ENCODE measurements at regions not wholly inside any gene's neighbourhood (a gene's known extent, or its start where the extent isn't known, plus 50 kb on each side); places are given as distances from the start of the nearest gene placed in this dataset.
A peak's percentile ranks its signal among the peaks of the same experiment; 100 is the strongest.
"Not testable (repeated sequence)": the region's sequence is repeated elsewhere in the genome, so short reads cannot be mapped to it uniquely, and the experiment has no call there.

GRCh38 chr6:168871642-168872315 is 381.9 kb downstream of the THBS2 start:
- DNase-seq = no peak

- DNase-seq = no peak
These were observed 382.7 kb downstream of the THBS2 start for GRCh38 chr6:168870982-168871381.

DNA sequence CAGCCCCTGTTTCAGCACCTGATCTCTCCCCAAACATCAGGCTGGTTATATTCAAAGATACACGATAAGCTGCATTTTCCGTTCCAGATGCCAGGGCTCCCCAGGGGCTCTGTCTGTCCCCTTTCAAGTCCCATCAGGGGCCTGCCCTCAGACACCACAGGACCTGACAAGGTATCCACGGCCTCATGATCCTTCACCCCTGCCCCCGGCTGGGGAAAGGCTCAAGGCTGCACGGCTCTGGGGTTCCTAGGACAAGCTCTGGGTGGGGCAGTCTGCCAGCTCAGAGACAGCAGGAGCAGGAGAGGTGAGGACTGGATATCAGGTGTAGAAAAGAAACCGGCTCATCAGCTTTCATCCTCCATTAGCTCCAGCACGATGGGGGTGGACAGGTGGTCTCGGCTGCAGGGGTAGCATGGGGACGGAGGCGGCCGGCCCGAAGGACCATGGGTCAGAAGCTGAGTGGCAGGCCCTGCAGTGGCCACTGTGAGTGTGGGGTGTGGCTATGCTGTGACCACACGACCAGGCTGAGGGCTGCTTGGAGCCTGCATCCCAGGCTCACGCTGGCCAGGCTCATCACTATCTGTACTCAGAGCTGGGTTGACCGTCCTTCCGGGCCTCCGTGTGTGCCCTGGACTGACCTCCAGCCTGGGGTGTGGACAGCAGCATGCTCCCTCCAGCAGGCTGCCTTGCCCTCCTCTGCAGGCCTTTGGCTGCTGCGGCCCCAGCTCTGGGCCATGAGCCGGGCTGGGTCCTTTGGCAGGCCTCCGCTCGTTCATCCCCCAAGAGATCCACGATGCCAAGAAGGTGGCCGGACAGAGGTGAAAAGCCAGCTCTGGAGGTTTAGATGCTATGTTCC is 386.2 kb downstream of the THBS2 start:
- no peak for DNase-seq

- DNase-seq = no peak
These were observed 387.1 kb downstream of the THBS2 start for GRCh38 chr6:168866534-168866933.

DNA sequence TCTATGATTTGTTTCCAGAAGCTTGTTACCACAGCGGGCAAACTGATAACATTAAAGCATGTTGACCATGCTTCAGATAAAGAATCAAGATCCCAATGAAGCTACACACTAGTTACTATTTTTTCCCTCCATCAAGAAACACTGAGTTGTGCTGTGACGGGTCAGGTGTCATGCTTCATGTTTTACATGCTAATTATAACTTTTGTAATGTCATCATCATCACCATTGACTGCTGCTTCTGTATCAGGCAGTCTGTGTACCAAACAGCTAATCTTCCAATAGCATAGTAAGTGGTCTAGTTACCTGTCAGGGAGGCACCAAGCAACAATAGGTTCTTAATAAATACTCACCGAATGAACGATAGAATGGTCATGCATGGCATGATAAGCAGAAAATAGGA is 388.1 kb downstream of the THBS2 start:
- no peak for DNase-seq

DNA sequence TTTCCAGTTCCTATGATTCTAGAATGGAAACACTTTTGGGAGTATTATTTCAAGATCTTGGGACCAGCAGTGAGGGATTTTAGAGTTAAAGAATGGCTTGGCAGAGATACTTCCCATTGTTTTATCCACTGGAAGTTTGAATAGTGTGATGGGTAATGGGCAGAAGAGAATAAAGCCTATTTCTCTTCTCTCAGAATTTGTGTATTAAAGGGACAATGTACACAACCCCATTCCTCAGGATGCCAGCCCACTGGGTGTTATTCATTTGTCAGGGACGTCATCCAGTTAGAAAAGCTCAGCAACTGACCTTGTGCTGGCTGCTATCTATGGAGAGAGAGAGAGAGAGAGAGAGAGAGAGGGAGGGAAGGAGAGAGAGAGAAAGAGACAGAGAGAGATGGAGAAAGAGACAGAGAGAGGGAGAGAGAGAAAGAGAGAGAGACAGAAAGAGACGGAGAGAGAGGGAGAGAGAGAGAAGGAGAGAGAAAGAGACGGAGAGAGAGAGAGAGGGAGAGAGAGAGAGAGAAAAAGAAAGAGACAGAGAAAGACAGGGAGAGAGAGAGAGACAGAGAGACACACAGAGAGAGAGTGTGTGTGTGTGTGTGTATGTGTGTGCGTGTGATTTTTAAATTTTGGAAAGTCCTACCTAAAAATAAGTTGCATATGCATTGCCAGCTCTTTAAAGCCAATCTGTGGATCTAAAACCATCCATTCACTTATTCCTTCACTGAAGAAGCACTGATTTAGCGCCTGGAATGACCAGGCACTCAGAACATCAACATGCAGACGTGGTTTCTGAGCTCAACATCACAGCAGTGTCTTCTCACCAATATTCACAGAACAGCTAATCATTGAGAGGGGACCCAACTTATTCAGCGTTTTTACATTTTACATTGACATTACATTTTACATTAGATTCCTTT is 388.8 kb downstream of the THBS2 start:
- DNase-seq = no peak

DNA sequence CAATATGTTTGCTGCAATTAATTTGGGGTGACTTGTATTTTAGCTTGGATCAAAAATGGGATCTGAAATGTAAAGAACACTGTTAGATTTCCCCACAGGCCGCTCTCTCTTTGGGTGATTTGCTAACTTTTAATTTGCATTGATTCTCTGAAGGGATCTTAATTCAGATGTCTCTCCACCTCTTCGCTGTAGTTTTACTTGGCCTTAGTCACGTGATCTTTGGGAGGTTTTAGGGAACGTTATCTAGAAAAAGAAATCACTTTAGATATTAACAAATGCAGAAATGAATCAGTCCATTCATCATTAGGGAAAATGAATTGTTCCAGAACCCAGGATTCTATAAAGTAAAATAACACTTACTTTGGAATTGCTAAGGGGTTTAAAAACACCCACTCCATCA is 390.2 kb downstream of the THBS2 start:
- no peak for DNase-seq

DNA sequence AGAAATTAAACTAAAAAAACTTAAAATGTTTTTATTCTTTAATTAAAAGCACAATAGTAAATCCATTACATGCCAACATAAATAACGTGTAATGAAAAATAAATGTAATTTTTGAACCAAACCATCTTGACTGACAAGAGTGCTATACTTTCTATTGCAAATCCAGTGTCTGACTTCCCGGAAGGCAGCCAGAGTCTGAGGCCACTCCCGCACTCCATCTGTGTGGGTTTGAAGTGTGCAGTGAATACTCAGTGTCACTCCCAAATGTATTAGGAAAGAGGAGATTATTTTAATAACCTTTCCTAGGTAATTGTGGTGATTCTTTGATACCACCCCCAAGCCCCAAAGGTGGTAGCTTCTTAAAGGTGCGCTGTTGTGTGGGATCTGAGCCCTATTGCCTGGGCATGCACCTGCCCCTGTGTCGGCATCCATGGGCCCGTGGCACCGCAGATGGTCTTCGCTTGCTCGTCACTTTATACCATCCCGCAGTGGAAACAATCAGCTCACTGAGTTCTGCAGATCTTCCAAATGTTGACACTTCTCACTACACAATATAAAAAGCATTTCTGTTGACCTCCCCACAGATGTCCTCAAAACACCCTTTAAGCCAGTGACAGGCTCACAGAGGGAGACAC is 391.2 kb downstream of the THBS2 start:
- DNase-seq = no peak

DNA sequence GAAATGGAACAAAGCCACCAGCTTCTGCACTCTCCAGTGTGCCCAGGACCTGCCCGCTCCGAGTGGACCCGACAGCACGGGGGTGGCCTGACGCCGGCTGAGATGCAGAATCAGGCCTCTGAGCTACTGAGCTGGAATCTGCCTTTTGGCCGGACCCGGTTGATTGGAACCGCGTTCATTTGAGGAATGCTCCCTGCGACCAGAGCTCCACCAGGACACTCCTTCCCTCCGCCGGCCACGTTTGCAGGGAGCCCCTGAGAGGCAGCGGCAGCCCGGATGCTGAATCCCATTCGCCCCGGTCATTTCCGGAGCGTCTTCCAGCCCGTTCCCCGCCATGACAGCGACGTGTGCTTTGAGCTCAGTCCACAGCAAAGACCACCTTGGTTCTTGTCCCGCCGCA is 392.7 kb downstream of the THBS2 start:
- no peak for DNase-seq

DNA sequence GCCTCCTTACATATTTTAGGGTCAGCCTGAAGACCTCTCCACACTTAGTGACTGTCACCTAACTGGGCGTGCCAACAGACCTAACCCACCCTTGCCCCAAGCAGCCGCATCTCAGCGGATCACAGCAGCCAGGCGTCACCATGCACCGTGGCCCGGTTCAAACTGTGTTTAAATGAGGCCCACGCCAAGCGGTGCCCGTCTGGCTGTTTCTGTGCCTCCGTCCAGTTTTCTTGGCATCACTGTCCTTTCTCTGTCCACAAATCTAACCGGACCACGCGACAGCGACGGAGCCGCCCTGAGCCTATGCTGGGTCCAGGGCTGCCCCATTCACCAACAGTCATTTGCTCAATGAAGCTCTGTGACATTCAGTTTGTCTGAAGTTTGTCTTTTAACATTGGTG is 393.3 kb downstream of the THBS2 start:
- no peak for DNase-seq

GRCh38 chr6:168858926-168859325 is 394.7 kb downstream of the THBS2 start:
- no peak for DNase-seq

DNA sequence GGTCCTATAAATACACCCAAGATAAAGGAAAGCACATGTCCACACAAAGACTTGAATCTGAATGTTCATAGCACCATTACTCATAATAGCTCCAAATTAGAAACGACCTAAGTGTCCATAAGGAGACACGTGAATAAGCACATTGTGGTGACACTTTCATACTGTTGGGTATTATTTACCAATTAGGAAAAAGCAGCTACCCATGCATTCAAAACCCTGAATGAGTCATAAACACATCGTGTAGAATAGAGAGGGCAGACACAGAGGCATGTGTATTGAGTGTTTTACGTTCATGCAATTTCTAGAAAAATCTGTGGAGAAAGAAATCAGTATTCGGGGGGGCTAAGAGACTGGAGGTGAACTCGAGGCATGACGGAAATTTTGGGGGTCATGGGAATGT is 396.7 kb downstream of the THBS2 start:
- no peak for DNase-seq

DNA sequence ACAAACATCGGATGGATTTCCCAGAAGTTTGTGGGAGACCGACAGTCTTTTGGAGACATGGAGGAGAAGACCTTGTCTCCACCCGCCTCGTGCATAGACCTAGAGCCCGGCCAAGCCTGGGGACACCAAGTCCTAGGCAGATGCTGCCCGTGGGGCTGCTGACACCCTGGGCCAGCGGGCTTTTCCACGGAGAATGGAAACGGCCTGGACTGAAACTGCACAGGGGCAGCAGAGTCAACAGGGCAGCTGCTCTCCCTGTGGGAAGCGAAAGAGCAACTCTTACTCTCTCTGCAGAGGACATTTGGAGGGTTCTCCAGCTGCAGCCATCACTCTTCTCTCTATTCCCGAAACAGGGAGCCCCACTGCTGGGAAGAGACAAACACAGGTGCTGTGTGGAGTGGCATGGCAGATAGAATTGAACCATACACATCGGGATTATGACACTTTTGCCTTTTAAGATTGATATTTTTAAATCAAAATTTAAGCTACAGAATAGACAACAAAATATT is 401.2 kb downstream of the THBS2 start:
- DNase-seq = no peak

- DNase-seq = no peak
These were observed 401.9 kb downstream of the THBS2 start for GRCh38 chr6:168851460-168852375.

- DNase-seq = not testable (repeated sequence)
These were observed 403.5 kb downstream of the THBS2 start for GRCh38 chr6:168850027-168850736.

DNA sequence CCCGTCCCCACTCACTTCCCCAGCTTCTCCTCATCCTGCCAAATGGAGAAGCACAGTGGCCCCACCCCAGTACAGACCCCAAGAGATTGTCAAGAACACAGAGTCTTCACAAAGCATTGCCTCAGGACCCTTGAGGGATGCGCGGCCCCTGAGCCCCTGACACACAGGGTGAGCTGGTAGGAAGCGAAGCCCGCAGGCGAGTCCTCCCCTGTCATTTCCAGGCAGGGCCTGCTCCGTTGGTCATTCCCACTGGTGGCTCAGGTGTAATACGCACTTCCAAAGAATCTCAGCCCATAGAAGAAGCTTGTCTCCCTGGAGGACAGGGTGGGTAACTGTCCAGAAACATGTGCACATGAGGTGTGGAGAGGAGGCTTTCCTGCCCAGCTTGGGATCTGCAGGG is 404.2 kb downstream of the THBS2 start:
- no peak for DNase-seq

GRCh38 chr6:168848797-168849196 is 404.8 kb downstream of the THBS2 start:
- DNase-seq = no peak

DNA sequence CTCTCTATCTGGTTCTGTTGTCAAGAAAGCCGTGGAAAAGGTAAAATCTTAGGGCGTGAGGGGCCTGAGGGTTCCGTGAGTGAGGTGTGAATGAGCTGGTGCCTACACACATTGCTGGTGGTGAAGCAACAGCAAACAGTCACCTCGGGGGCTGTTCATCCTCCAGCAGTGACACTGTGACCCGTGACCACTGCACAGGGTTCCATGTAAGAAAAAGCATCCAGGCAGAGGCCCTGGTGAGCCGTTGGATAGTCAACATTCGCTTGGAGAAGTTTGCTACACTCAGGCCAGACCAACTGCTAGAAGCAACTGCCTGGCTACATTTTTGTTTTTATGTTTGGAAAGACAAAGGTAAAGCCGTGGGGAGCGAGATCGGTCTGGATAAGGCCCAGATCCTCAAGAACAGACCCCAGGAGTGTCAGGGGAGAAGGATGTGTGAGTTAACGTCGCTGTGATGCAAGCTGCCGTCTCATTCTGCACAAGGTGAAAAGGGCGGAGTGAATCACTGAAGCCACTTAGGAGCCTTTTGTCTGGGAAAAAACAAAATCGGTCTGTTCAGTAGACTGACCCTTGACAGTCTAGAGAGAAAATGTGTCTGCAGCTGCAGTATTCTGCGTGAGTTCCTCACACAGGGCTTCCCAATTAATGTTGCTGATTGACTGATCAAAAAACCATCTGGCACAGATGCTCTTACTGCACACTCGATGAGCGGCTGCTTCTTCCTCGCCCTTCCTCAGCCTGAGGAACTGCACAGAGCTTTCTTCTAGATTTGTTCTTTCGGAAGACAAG is 404.0 kb downstream of the SMOC2 start:
- DNase-seq = no peak

GRCh38 chr6:168842632-168843212 is 401.7 kb downstream of the SMOC2 start:
- peak; percentile 16 for DNase-seq
